Neural cell (in vitro differentiated cells): ENCODE measurements at regions not wholly inside any gene's neighbourhood (a gene's known extent, or its start where the extent isn't known, plus 50 kb on each side); places are given as distances from the start of the nearest gene placed in this dataset.

Source experiments
- CTCF ChIP-seq: fragments of 450-650 bp; IDR thresholded peaks from 2 replicates; pipeline ENCODE4 v1.5.1; 2014; ENCODE audit warnings: antibody characterized with exemption, mild to moderate bottlenecking, moderate library complexity; ENCODE audit not compliant: poor library complexity, severe bottlenecking
- EP300 ChIP-seq: fragments of 450-650 bp; conservative IDR thresholded peaks from 2 replicates; pipeline ENCODE4 v1.6.1; 2014; ENCODE audit warnings: antibody characterized with exemption, mild to moderate bottlenecking, moderate library complexity; ENCODE audit not compliant: poor library complexity, severe bottlenecking
- EZH2 ChIP-seq: fragments of 200-600, 300-800 bp; shearing (Covaris generic), sonication (generic); IDR thresholded peaks from 2 replicates; pipeline ENCODE4 v1.6.1; 2014; ENCODE audit warnings: antibody characterized with exemption, low read length, borderline replicate concordance, mild to moderate bottlenecking; ENCODE audit not compliant: insufficient read depth, poor library complexity, severe bottlenecking
- MXI1 ChIP-seq: fragments of 450-650 bp; conservative IDR thresholded peaks from 2 replicates; pipeline ENCODE4 v1.6.1; 2014; ENCODE audit warnings: antibody characterized with exemption, mild to moderate bottlenecking; ENCODE audit not compliant: poor library complexity, severe bottlenecking
- POLR2AphosphoS5 ChIP-seq: IDR thresholded peaks from 2 replicates; pipeline ENCODE4 v1.6.1; 2012
- RAD21 ChIP-seq: fragments of 450-650 bp; conservative IDR thresholded peaks from 2 replicates; pipeline ENCODE4 v1.6.1; 2014; ENCODE audit warnings: antibody characterized with exemption, mild to moderate bottlenecking, moderate library complexity
- REST ChIP-seq: IDR thresholded peaks from 2 replicates; pipeline ENCODE4 v1.6.1; 2012; ENCODE audit warnings: borderline replicate concordance
- SMC3 ChIP-seq: fragments of 450-650 bp; conservative IDR thresholded peaks from 2 replicates; pipeline ENCODE4 v1.6.1; 2014; ENCODE audit warnings: antibody characterized with exemption, mild to moderate bottlenecking, moderate library complexity; ENCODE audit not compliant: poor library complexity
- TAF1 ChIP-seq: IDR thresholded peaks from 2 replicates; pipeline ENCODE4 v1.6.1; 2012; ENCODE audit warnings: low read depth

GRCh38 chr5:4704951-4705350 is 435.2 kb upstream of the ADAMTS16 start:
- TF ChIP-seq EZH2 (no peak), CTCF (no peak), REST (no peak), POLR2AphosphoS5 (no peak), EP300 (no peak), TAF1 (no peak), RAD21 (no peak), MXI1 (no peak), SMC3 (no peak)
